GM12878 (cell line): ENCODE measurements at regions not wholly inside any gene's neighbourhood (a gene's known extent, or its start where the extent isn't known, plus 50 kb on each side); places are given as distances from the start of the nearest gene placed in this dataset.

ENCODE experiments used
- ATAC-seq: fragments of 200-7000 bp; cut with Tn5 transposase; 3 replicates; pipeline ENCODE4 v1.9.1; 2020; ENCODE audit warnings: mild to moderate bottlenecking, moderate library complexity
- BruUV-seq: library from RNA; stranded (reverse); fragments of 400-500 nt; replicated peaks from 2 replicates; lab custom pipeline; 2021; lab: Mats Ljungman, UMichigan
- CTCF ChIA-PET: fragments of 300-600 bp; sonication (Branson Sonifier 250); formaldehyde crosslinking; extraction: SDS; loops from one replicate; lab custom pipeline; 2021; ENCODE audit warnings: inconsistent platforms; lab: Yijun Ruan, JAX
- POLR2A ChIA-PET: fragments of 350-600 bp; formaldehyde crosslinking; extraction: SDS; loops from one replicate; lab custom pipeline; 2021; ENCODE audit warnings: inconsistent platforms; lab: Charles Lee
- RAD21 ChIA-PET: fragments of 300-600 bp; sonication (Branson Sonifier 250); formaldehyde crosslinking; loops from one replicate; lab custom pipeline; 2023; ENCODE audit warnings: antibody characterized with exemption; ENCODE audit not compliant: unreplicated experiment; lab: Charles Lee
- SMC1A ChIA-PET: fragments of 300-600 bp; sonication (Branson Sonifier 250); formaldehyde crosslinking; loops from one replicate; lab custom pipeline; 2023; ENCODE audit not compliant: unreplicated experiment, uncharacterized antibody; lab: Charles Lee
- DNase-seq: peaks from one replicate; pipeline ENCODE4 v3.0.0-alpha.2; 2011; ENCODE audit warnings: low read depth, low spot score
- FAIRE-seq: peaks from 3 replicates; lab custom pipeline; 2011; peaks lifted over from hg19 to GRCh38; lab: Jason Lieb, UNC
- H2AFZ ChIP-seq: 2 replicates; pipeline ENCODE4 v1.6.0; 2011; ENCODE audit warnings: low read depth, low read length, control low read depth; ENCODE audit not compliant: control insufficient read depth
- H3K27ac ChIP-seq: 2 replicates; pipeline ENCODE4 v1.5.1; 2011; ENCODE audit warnings: control low read depth; ENCODE audit not compliant: control insufficient read depth, insufficient read depth
- H3K27me3 ChIP-seq, 2 experiments: replicated peaks in 1 of 2; 2 replicates each; pipeline versions ENCODE4 v1.6.0 to v1.6.1; 2011; ENCODE audit warnings: low read length in 1 of 2; ENCODE audit not compliant: control insufficient read depth in 2 of 2, insufficient read depth in 2 of 2
- H3K36me3 ChIP-seq, 2 experiments: 2 replicates each; pipeline ENCODE4 v1.5.1; 2011; ENCODE audit warnings: low read length in 1 of 2; ENCODE audit not compliant: control insufficient read depth in 2 of 2, insufficient read depth in 2 of 2
- H3K4me1 ChIP-seq: 2 replicates; pipeline ENCODE4 v1.6.1; 2011; ENCODE audit warnings: mild to moderate bottlenecking, low read length, moderate library complexity, mixed read lengths; ENCODE audit not compliant: control insufficient read depth, insufficient read depth
- H3K4me2 ChIP-seq: 2 replicates; pipeline ENCODE4 v1.6.0; 2011; ENCODE audit warnings: control low read depth; ENCODE audit not compliant: control insufficient read depth, insufficient read depth
- H3K4me3 ChIP-seq: fragments of 200-600 bp; sonication (generic); 2 replicates; pipeline ENCODE4 v1.5.1; 2016
- H3K79me2 ChIP-seq: 2 replicates; pipeline ENCODE4 v1.6.0; 2011; ENCODE audit warnings: low read length; ENCODE audit not compliant: control insufficient read depth, insufficient read depth
- H3K9ac ChIP-seq: 2 replicates; pipeline ENCODE4 v1.8.0; 2011; ENCODE audit warnings: low read length, control low read depth, mixed read lengths; ENCODE audit not compliant: control insufficient read depth, insufficient read depth
- H3K9me3 ChIP-seq: replicated peaks from 3 replicates; pipeline ENCODE4 v1.5.1; 2011; ENCODE audit warnings: mild to moderate bottlenecking, low read length; ENCODE audit not compliant: control insufficient read depth, insufficient read depth
- H4K20me1 ChIP-seq: 2 replicates; pipeline ENCODE4 v1.6.0; 2011; ENCODE audit not compliant: control insufficient read depth, insufficient read depth
- BACH1 ChIP-seq: fragments of 450-650 bp; IDR thresholded peaks from 2 replicates; pipeline ENCODE4 v1.6.1; 2017; ENCODE audit warnings: mild to moderate bottlenecking, borderline replicate concordance
- BHLHE40 ChIP-seq, 2 experiments: fragments of 450-650 bp in 1 of 2; IDR thresholded peaks; 2 replicates each; pipeline ENCODE4 v1.6.1; 2011 to 2017; ENCODE audit warnings: low read depth in 2 of 2, borderline replicate concordance in 1 of 2, improper control_type of control experiment in 1 of 2, low read length in 1 of 2, mild to moderate bottlenecking in 1 of 2
- BMI1 ChIP-seq: fragments of 450-650 bp; IDR thresholded peaks from 2 replicates; pipeline ENCODE4 v1.6.1; 2016; ENCODE audit warnings: mild to moderate bottlenecking, moderate library complexity, borderline replicate concordance
- CEBPB ChIP-seq, 2 experiments: fragments of 150-350 bp in 1 of 2; IDR thresholded peaks; 2 replicates each; pipeline ENCODE4 v1.6.1; 2012 to 2014; ENCODE audit warnings: low read depth in 2 of 2, low read length in 2 of 2, borderline replicate concordance in 1 of 2, inconsistent platforms in 1 of 2
- CHD1 ChIP-seq: IDR thresholded peaks from 2 replicates; pipeline ENCODE4 v1.6.1; 2012; ENCODE audit warnings: low read depth, low read length, improper control_type of control experiment
- CREM ChIP-seq: IDR thresholded peaks from 2 replicates; pipeline ENCODE4 v1.6.1; 2014; ENCODE audit warnings: antibody characterized with exemption, low read depth
- EZH2 ChIP-seq: IDR thresholded peaks from 2 replicates; pipeline ENCODE4 v1.6.1; 2012; ENCODE audit warnings: low read depth, mild to moderate bottlenecking, control low read depth, inconsistent platforms, low read length, borderline replicate concordance; ENCODE audit not compliant: control insufficient read depth
- KDM1A ChIP-seq: fragments of 200-600 bp; sonication (generic); IDR thresholded peaks from 2 replicates; pipeline ENCODE4 v1.6.1; 2016; ENCODE audit warnings: borderline replicate concordance
- MEF2A ChIP-seq: IDR thresholded peaks from 2 replicates; pipeline ENCODE4 v1.6.1; 2011; ENCODE audit warnings: low read depth, mild to moderate bottlenecking, low read length, moderate library complexity; ENCODE audit not compliant: insufficient read depth
- MTA3 ChIP-seq: IDR thresholded peaks from 2 replicates; pipeline ENCODE4 v1.6.1; 2012; ENCODE audit warnings: low read length, inconsistent platforms, borderline replicate concordance
- MYC ChIP-seq: IDR thresholded peaks from 2 replicates; pipeline ENCODE4 v1.6.1; 2011; ENCODE audit warnings: mild to moderate bottlenecking, low read length, moderate library complexity, inconsistent platforms; ENCODE audit not compliant: insufficient read depth, insufficient replicate concordance, insufficient read length, severe bottlenecking
- RAD51 ChIP-seq: fragments of 450-650 bp; IDR thresholded peaks from 2 replicates; pipeline ENCODE4 v1.6.1; 2016; ENCODE audit warnings: moderate library complexity, mild to moderate bottlenecking, inconsistent platforms
- SPI1 ChIP-seq: IDR thresholded peaks from 2 replicates; pipeline ENCODE4 v1.6.1; 2011; ENCODE audit warnings: low read depth, mild to moderate bottlenecking, low read length, moderate library complexity, borderline replicate concordance; ENCODE audit not compliant: insufficient read depth
- ZNF207 ChIP-seq: fragments of 450-650 bp; IDR thresholded peaks from 2 replicates; pipeline ENCODE4 v1.6.1; 2014; ENCODE audit warnings: antibody characterized with exemption, mild to moderate bottlenecking, borderline replicate concordance
- ZNF274 ChIP-seq: IDR thresholded peaks from one replicate; pipeline ENCODE4 v1.8.0; 2011; ENCODE audit not compliant: insufficient read length, insufficient read depth
- WGBS: methylation state at CpG from one replicate; pipeline ENCODE4 v1.1.6; 2016; ENCODE audit warnings: low lambda C conversion rate; ENCODE audit not compliant: insufficient replicate concordance, insufficient coverage; ENCODE audit errors: missing lambda C conversion rate; 5-methylcytosine and 5-hydroxymethylcytosine counted together
- in situ Hi-C: fragments of 300-500 bp; cut with MboI; formaldehyde crosslinking; loops from 9 replicates; pipeline ENCODE4 v1.14.3; 2018; ENCODE audit warnings: mixed read lengths
- intact Hi-C: fragments of 100-400 bp; cut with micrococcal nuclease; formaldehyde crosslinking; loops from one replicate; pipeline ENCODE4 v1.14.2; 2022; ENCODE audit not compliant: unreplicated experiment
- TF ChIP-seq, protein P1 (sequence below): IDR thresholded peaks from 2 replicates; pipeline ENCODE4 v1.6.1; 2011; ENCODE audit warnings: mild to moderate bottlenecking, low read depth, low read length, moderate library complexity; ENCODE audit not compliant: insufficient replicate concordance
- TF ChIP-seq, protein P2 (sequence below): fragments of 150-350 bp; IDR thresholded peaks from 2 replicates; pipeline ENCODE4 v1.6.1; 2016; ENCODE audit warnings: low read depth, low read length

DNA sequence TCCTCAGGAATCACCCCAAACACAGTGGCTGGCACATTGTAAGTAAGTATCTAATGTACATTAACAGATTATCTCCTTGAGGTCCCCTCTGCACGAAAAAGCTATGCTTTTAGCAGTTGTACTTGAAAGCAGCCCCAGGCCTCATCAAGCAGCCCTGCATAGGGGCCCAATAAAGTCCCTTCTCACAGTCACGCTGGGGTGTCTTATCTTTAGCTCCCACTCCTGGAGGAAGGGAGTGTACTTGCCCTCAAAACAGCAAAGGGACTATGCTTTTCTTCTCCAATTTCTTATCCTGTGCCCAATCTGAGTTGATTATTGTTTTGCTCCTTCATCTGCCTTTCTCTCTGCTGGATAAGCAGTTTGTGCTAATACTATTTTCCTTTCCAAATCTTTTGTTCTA, 168.8 kb upstream of the PLXNA2 start:
- intact Hi-C loops (no loop called here), in situ Hi-C loops (no loop called here)
- TF ChIP-seq BMI1 (no peak), CHD1 (no peak), MTA3 (no peak), BHLHE40 (IDR thresholded peaks at IDR 0.05; ENCODE audit: borderline replicate concordance in 1 of 2, low read depth in 2 of 2, low read length in 1 of 2) (no peak), RAD51 (no peak), ZNF274 (no peak), ZNF207 (no peak), MEF2A (no peak), MYC (no peak), EZH2 (no peak), CEBPB (IDR thresholded peaks at IDR 0.05; ENCODE audit: borderline replicate concordance in 1 of 2, low read depth in 2 of 2, low read length in 2 of 2) (no peak), CREM (no peak), BACH1 (no peak), SPI1 (no peak), KDM1A (no peak)
- TF ChIP-seq, protein P1, sequence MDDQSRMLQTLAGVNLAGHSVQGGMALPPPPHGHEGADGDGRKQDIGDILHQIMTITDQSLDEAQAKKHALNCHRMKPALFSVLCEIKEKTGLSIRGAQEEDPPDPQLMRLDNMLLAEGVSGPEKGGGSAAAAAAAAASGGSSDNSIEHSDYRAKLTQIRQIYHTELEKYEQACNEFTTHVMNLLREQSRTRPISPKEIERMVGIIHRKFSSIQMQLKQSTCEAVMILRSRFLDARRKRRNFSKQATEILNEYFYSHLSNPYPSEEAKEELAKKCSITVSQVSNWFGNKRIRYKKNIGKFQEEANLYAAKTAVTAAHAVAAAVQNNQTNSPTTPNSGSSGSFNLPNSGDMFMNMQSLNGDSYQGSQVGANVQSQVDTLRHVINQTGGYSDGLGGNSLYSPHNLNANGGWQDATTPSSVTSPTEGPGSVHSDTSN: no peak
- TF ChIP-seq, protein P2, sequence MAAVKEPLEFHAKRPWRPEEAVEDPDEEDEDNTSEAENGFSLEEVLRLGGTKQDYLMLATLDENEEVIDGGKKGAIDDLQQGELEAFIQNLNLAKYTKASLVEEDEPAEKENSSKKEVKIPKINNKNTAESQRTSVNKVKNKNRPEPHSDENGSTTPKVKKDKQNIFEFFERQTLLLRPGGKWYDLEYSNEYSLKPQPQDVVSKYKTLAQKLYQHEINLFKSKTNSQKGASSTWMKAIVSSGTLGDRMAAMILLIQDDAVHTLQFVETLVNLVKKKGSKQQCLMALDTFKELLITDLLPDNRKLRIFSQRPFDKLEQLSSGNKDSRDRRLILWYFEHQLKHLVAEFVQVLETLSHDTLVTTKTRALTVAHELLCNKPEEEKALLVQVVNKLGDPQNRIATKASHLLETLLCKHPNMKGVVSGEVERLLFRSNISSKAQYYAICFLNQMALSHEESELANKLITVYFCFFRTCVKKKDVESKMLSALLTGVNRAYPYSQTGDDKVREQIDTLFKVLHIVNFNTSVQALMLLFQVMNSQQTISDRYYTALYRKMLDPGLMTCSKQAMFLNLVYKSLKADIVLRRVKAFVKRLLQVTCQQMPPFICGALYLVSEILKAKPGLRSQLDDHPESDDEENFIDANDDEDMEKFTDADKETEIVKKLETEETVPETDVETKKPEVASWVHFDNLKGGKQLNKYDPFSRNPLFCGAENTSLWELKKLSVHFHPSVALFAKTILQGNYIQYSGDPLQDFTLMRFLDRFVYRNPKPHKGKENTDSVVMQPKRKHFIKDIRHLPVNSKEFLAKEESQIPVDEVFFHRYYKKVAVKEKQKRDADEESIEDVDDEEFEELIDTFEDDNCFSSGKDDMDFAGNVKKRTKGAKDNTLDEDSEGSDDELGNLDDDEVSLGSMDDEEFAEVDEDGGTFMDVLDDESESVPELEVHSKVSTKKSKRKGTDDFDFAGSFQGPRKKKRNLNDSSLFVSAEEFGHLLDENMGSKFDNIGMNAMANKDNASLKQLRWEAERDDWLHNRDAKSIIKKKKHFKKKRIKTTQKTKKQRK: no peak
- Histone ChIP-seq H3K4me1 (no peaks in the 10 kb centered on the region), H3K27me3 (no peaks in the 10 kb centered on the region; a peak in 1 of 4 replicates), H3K27ac (no peak overlapping the region), H3K36me3 (no peaks in the 10 kb centered on the region), H3K9ac (no peak overlapping the region), H3K4me3 (no peak overlapping the region), H4K20me1 (no peaks in the 10 kb centered on the region), H3K79me2 (no peaks in the 10 kb centered on the region), H3K9me3 (no peaks in the 10 kb centered on the region), H3K4me2 (no peak overlapping the region), H2AFZ (no peak overlapping the region)
- ChIA-PET SMC1A (interaction anchor here (2.0 kb wide), 1 partner anchor 12 kb away, joined by 5 read pairs; no protein-coding TSS in a partner anchor), RAD21 (no interaction called here), CTCF (no interaction called here), POLR2A (no interaction called here)
- WGBS: 21% methylated on average over 2 of the region's 2 CpGs
- FAIRE-seq (no peak), ATAC-seq (no peak), DNase-seq (no peak)
- no TSS peak for BruUV-seq
